ENCODE measurements at regions not wholly inside any gene's neighbourhood (a gene's known extent, or its start where the extent isn't known, plus 50 kb on each side); places are given as distances from the start of the nearest gene placed in this dataset.

GRCh38 chr11:101390539-101390938 lies 193.3 kb downstream of the TRPC6 start:
- TF ChIP-seq CTCF (IDR thresholded peaks at IDR 0.05; ENCODE audit: low read depth, low read length) (no peak), EZH2phosphoT487 (IDR thresholded peaks at IDR 0.05; ENCODE audit: low read depth) (no peak)
